SK-N-SH treated with all-trans-retinoic acid at 6 μM for 48 hours (cell line): ENCODE measurements at regions not wholly inside any gene's neighbourhood (a gene's known extent, or its start where the extent isn't known, plus 50 kb on each side); places are given as distances from the start of the nearest gene placed in this dataset.

Source experiments
- ATAC-seq: fragments of 200-7000 bp; cut with Tn5 transposase; 3 replicates; pipeline ENCODE4 v1.9.1; 2020; ENCODE audit warnings: mild to moderate bottlenecking, moderate library complexity
- ARNTL ChIP-seq: fragments of 450-650 bp; formaldehyde crosslinking; IDR thresholded peaks from 2 replicates; pipeline ENCODE4 v1.5.0; 2020; ENCODE audit warnings: low read depth, mild to moderate bottlenecking, moderate library complexity, borderline replicate concordance
- BACH2 ChIP-seq: fragments of 250-450 bp; sonication (Bioruptor Pico); IDR thresholded peaks from 2 replicates; pipeline ENCODE4 v1.9.0; 2021; ENCODE audit warnings: mild to moderate bottlenecking, borderline replicate concordance
- CSDC2 ChIP-seq: fragments of 250-450 bp; sonication (Bioruptor Pico); IDR thresholded peaks from 2 replicates; pipeline ENCODE4 v1.5.0; 2020; ENCODE audit warnings: mild to moderate bottlenecking, moderate library complexity
- ESRRG ChIP-seq: fragments of 250-450 bp; sonication (Bioruptor Pico); IDR thresholded peaks from 2 replicates; pipeline ENCODE4 v1.6.1; 2021; ENCODE audit warnings: mild to moderate bottlenecking
- GLIS3 ChIP-seq: fragments of 250-450 bp; sonication (Bioruptor Pico); IDR thresholded peaks from 2 replicates; pipeline ENCODE4 v1.5.0; 2020; ENCODE audit warnings: mild to moderate bottlenecking, moderate library complexity
- ISL1 ChIP-seq: fragments of 250-450 bp; sonication (Bioruptor Pico); IDR thresholded peaks from 2 replicates; pipeline ENCODE4 v2.1.2; 2022; ENCODE audit warnings: mild to moderate bottlenecking, moderate library complexity
- OSR1 ChIP-seq: fragments of 250-450 bp; sonication (Bioruptor Pico); IDR thresholded peaks from 2 replicates; pipeline ENCODE4 v1.8.0; 2022; ENCODE audit warnings: moderate library complexity, mild to moderate bottlenecking, inconsistent platforms
- PPARA ChIP-seq: fragments of 250-450 bp; sonication (Bioruptor Pico); IDR thresholded peaks from 2 replicates; pipeline ENCODE4 v1.5.0; 2020; ENCODE audit warnings: mild to moderate bottlenecking, borderline replicate concordance
- RARB ChIP-seq: fragments of 250-450 bp; sonication (Bioruptor Pico); IDR thresholded peaks from 2 replicates; pipeline ENCODE4 v1.8.0; 2021; ENCODE audit warnings: mild to moderate bottlenecking, moderate library complexity
- SNAI2 ChIP-seq: fragments of 250-450 bp; sonication (Bioruptor Pico); IDR thresholded peaks from 2 replicates; pipeline ENCODE4 v1.5.0; 2020; ENCODE audit warnings: mild to moderate bottlenecking, moderate library complexity
- TCF4 ChIP-seq: fragments of 250-450 bp; sonication (Bioruptor Pico); IDR thresholded peaks from 2 replicates; pipeline ENCODE4 v1.8.0; 2021; ENCODE audit warnings: mild to moderate bottlenecking, moderate library complexity, borderline replicate concordance
- TOX ChIP-seq: fragments of 250-450 bp; sonication (Bioruptor Pico); IDR thresholded peaks from 2 replicates; pipeline ENCODE4 v1.8.0; 2021; ENCODE audit warnings: mild to moderate bottlenecking, moderate library complexity, borderline replicate concordance
- ZC3H10 ChIP-seq: fragments of 250-450 bp; sonication (Bioruptor Pico); IDR thresholded peaks from 2 replicates; pipeline ENCODE4 v1.5.1; 2021; ENCODE audit warnings: mild to moderate bottlenecking, moderate library complexity
- ZFP3 ChIP-seq: fragments of 250-450 bp; sonication (Bioruptor Pico); IDR thresholded peaks from 2 replicates; pipeline ENCODE4 v1.5.0; 2020; ENCODE audit warnings: mild to moderate bottlenecking, moderate library complexity
- ZFP30 ChIP-seq: fragments of 450-650 bp; formaldehyde crosslinking; IDR thresholded peaks from 2 replicates; pipeline ENCODE4 v1.5.0; 2022; ENCODE audit warnings: mild to moderate bottlenecking, moderate library complexity
- ZNF565 ChIP-seq: fragments of 450-650 bp; formaldehyde crosslinking; conservative IDR thresholded peaks from 2 replicates; pipeline ENCODE4 v1.5.0; 2020; ENCODE audit warnings: low read depth, mild to moderate bottlenecking, moderate library complexity
- ZNF70 ChIP-seq: fragments of 450-650 bp; formaldehyde crosslinking; IDR thresholded peaks from 2 replicates; pipeline ENCODE4 v1.5.0; 2020; ENCODE audit warnings: mild to moderate bottlenecking, moderate library complexity
- ZNF8 ChIP-seq: fragments of 450-650 bp; formaldehyde crosslinking; IDR thresholded peaks from 2 replicates; pipeline ENCODE4 v1.5.0; 2020; ENCODE audit warnings: mild to moderate bottlenecking, moderate library complexity
- TF ChIP-seq, protein P1 (sequence below): fragments of 250-450 bp; sonication (Bioruptor Pico); IDR thresholded peaks from 2 replicates; pipeline ENCODE4 v1.8.0; 2021; ENCODE audit warnings: low read depth, mild to moderate bottlenecking, moderate library complexity, borderline replicate concordance
- TF ChIP-seq, protein P2 (sequence below): fragments of 250-450 bp; sonication (Bioruptor Pico); IDR thresholded peaks from 2 replicates; pipeline ENCODE4 v1.5.0; 2020; ENCODE audit warnings: mild to moderate bottlenecking, moderate library complexity
- TF ChIP-seq, protein P3 (sequence below): fragments of 250-450 bp; sonication (Bioruptor Pico); IDR thresholded peaks from 2 replicates; pipeline ENCODE4 v1.5.1; 2020; ENCODE audit warnings: low read depth, mild to moderate bottlenecking, moderate library complexity
- TF ChIP-seq, protein P4 (sequence below): fragments of 250-450 bp; sonication (Bioruptor Pico); IDR thresholded peaks from 2 replicates; pipeline ENCODE4 v1.5.1; 2021; ENCODE audit warnings: mild to moderate bottlenecking, moderate library complexity

DNA sequence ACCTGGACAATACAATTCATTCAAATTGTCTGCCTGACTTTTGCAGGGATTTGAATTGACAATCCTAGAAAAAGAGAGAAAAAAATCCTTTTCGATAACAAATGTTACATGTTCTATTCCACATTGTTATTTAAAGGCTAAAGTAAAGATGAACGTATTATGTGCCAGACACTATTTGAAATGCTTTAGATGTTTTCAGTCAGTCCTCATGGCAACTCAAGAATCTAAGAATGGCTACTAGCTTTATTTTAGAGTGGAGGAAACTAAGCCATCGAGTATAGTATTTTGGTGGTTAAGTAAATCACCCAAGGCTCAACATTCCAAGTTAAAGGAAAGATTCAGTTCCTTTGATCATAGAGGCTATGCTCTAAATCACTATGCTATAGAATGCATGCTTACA, 558.6 kb upstream of the MAN1A1 start:
- TF ChIP-seq CSDC2 (CRISPR knock-in tag) (no peak), TCF4 (CRISPR knock-in tag) (no peak), ZFP3 (CRISPR knock-in tag) (no peak), RARB (CRISPR knock-in tag) (no peak), ZNF8 (CRISPR knock-in tag) (no peak), SNAI2 (CRISPR knock-in tag) (no peak), ZNF565 (no peak)
- TF ChIP-seq, protein P1, sequence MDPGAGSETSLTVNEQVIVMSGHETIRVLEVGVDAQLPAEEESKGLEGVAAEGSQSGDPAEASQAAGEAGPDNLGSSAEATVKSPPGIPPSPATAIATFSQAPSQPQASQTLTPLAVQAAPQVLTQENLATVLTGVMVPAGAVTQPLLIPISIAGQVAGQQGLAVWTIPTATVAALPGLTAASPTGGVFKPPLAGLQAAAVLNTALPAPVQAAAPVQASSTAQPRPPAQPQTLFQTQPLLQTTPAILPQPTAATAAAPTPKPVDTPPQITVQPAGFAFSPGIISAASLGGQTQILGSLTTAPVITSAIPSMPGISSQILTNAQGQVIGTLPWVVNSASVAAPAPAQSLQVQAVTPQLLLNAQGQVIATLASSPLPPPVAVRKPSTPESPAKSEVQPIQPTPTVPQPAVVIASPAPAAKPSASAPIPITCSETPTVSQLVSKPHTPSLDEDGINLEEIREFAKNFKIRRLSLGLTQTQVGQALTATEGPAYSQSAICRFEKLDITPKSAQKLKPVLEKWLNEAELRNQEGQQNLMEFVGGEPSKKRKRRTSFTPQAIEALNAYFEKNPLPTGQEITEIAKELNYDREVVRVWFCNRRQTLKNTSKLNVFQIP (CRISPR knock-in tag), result no peak

DNA sequence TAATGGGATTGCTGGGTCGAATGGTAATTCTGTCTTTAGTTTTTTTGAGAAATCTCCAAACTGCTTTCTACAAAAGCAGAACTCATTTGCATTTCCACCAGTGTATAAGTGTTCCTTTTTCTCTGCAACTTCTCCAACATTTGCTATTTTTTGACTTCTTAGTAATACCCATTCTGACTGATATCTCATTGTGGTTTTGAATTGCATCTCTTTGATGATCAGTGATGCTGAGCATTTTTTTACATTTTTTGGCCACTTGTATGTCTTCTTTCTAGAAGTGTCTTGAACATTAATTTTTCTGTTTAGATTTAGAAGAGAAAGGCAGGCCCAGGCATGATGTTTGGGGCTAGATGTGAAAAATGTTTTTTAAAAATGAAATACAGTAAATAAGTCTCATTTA, 553.1 kb upstream of the MAN1A1 start:
- TF ChIP-seq, protein P2, sequence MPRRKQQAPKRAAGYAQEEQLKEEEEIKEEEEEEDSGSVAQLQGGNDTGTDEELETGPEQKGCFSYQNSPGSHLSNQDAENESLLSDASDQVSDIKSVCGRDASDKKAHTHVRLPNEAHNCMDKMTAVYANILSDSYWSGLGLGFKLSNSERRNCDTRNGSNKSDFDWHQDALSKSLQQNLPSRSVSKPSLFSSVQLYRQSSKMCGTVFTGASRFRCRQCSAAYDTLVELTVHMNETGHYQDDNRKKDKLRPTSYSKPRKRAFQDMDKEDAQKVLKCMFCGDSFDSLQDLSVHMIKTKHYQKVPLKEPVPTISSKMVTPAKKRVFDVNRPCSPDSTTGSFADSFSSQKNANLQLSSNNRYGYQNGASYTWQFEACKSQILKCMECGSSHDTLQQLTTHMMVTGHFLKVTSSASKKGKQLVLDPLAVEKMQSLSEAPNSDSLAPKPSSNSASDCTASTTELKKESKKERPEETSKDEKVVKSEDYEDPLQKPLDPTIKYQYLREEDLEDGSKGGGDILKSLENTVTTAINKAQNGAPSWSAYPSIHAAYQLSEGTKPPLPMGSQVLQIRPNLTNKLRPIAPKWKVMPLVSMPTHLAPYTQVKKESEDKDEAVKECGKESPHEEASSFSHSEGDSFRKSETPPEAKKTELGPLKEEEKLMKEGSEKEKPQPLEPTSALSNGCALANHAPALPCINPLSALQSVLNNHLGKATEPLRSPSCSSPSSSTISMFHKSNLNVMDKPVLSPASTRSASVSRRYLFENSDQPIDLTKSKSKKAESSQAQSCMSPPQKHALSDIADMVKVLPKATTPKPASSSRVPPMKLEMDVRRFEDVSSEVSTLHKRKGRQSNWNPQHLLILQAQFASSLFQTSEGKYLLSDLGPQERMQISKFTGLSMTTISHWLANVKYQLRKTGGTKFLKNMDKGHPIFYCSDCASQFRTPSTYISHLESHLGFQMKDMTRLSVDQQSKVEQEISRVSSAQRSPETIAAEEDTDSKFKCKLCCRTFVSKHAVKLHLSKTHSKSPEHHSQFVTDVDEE, result no peak
- TF ChIP-seq PPARA (CRISPR knock-in tag) (no peak), ZNF70 (CRISPR knock-in tag) (no peak), SNAI2 (CRISPR knock-in tag) (no peak), BACH2 (CRISPR knock-in tag) (no peak), TOX (CRISPR knock-in tag) (no peak), ESRRG (CRISPR knock-in tag) (no peak), ZFP30 (no peak), ISL1 (no peak), TCF4 (CRISPR knock-in tag) (no peak), CSDC2 (CRISPR knock-in tag) (no peak), ZNF565 (no peak), OSR1 (CRISPR knock-in tag) (no peak), ZFP3 (CRISPR knock-in tag) (no peak), GLIS3 (CRISPR knock-in tag) (no peak), ZC3H10 (no peak), ARNTL (CRISPR knock-in tag) (no peak)
- TF ChIP-seq, protein P3, sequence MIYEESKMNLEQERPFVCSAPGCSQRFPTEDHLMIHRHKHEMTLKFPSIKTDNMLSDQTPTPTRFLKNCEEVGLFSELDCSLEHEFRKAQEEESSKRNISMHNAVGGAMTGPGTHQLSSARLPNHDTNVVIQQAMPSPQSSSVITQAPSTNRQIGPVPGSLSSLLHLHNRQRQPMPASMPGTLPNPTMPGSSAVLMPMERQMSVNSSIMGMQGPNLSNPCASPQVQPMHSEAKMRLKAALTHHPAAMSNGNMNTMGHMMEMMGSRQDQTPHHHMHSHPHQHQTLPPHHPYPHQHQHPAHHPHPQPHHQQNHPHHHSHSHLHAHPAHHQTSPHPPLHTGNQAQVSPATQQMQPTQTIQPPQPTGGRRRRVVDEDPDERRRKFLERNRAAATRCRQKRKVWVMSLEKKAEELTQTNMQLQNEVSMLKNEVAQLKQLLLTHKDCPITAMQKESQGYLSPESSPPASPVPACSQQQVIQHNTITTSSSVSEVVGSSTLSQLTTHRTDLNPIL (CRISPR knock-in tag), result no peak
- TF ChIP-seq, protein P4, sequence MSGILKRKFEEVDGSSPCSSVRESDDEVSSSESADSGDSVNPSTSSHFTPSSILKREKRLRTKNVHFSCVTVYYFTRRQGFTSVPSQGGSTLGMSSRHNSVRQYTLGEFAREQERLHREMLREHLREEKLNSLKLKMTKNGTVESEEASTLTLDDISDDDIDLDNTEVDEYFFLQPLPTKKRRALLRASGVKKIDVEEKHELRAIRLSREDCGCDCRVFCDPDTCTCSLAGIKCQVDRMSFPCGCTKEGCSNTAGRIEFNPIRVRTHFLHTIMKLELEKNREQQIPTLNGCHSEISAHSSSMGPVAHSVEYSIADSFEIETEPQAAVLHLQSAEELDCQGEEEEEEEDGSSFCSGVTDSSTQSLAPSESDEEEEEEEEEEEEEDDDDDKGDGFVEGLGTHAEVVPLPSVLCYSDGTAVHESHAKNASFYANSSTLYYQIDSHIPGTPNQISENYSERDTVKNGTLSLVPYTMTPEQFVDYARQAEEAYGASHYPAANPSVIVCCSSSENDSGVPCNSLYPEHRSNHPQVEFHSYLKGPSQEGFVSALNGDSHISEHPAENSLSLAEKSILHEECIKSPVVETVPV (CRISPR knock-in tag), result no peak
- no peak for ATAC-seq

More for the DNA sequence above, 558.6 kb upstream of the MAN1A1 start:
- no peak for ATAC-seq

DNA sequence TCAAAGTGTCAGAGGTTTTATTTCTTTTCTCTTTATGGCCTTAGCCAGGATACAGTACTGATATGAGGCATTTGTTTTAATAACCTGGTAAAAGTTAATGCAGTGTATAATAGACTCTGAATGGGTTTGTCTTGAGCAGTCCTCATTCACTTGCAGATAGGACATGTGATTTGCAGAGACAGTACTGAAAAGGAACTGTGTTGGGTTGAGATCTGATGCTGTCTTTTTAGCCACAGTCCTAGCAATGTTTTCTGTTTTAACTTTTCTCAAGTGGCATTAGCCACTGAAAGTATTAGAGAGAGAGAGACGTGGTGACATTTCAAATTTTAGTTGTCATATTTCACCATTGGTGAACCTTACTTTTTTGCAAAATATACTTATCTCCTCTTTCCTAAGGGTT, 547.2 kb upstream of the MAN1A1 start:
- TF ChIP-seq, protein P2, result no peak
- TF ChIP-seq, protein P4 (CRISPR knock-in tag), result no peak
- TF ChIP-seq GLIS3 (CRISPR knock-in tag) (no peak), ISL1 (no peak), BACH2 (CRISPR knock-in tag) (no peak), TCF4 (CRISPR knock-in tag) (no peak), TOX (CRISPR knock-in tag) (no peak), PPARA (CRISPR knock-in tag) (no peak), ARNTL (CRISPR knock-in tag) (no peak), ZNF70 (CRISPR knock-in tag) (no peak), OSR1 (CRISPR knock-in tag) (no peak)
- TF ChIP-seq, protein P1 (CRISPR knock-in tag), result no peak
- TF ChIP-seq, all 23 proteins: peak for 0
- ATAC-seq, result no peak
